ENCODE measurements at regions not wholly inside any gene's neighbourhood (a gene's known extent, or its start where the extent isn't known, plus 50 kb on each side); places are given as distances from the start of the nearest gene placed in this dataset.

DNA sequence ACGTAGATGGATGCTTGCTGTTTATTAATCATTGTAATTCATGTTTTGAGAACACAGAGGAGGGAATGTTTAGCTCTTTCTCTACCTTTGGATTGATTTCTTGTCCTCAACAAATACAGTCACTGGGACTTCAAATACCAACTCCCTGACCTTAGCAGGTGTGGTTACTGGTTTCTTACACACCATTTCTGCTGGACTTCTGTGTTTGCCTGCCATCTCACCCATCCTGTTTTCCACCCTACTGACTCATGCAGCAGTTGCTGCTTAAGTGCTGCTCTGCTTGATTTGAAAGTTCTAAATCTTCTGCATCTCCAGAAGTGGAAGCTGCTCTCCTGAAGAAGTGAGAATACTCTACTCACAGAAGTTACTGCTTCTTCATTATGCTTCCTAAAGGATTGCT, 170.3 kb downstream of the ZPLD1 start:
- no peak for DNase-seq (ENCODE audit: low spot score)

DNA sequence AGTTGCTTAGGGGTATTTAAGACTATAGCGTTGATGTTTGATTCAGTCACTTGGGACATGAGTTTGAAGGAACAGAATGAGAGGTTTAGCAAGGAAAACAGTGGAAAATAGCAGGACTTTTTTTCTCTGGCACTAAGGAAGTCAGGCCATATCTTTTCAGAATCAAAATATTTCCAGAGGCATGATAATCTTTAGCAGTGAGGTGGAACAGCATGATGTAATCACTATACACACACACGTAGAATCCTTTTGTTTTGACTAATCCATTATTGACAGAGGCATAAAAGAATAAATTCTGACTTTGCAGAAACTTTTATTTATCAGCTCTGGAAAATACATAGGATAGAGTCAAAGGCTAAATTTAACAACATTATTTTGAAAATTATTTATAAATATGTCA, 174.1 kb downstream of the ZPLD1 start:
- DNase-seq (ENCODE audit: low spot score): no peak

DNA sequence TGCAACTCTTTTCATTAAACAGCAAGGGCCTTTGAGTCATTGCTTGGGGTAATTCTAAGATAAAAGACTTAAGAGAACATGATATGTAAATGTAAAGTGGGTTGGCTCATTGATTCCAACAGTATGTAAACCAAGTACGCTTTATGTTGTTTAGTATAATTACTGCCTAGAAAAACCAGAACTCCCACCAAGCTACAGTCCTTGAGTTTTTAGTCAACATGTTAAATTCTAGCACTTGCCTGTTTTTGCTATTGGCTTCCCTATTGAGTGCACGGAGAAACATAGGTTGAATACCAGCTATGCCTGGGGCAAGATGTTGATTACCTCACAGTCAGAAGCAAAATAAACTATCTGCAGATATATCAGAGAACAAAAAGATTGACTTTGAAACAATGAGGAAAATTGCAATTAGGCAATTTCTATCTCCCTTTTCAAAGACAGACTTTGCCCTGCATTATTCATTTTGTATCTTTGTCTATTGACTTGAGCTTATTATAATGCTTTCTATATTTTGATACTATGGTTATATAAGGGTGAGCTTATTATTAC, 179.3 kb downstream of the ZPLD1 start:
- DNase-seq (ENCODE audit: low spot score): no peak

DNA sequence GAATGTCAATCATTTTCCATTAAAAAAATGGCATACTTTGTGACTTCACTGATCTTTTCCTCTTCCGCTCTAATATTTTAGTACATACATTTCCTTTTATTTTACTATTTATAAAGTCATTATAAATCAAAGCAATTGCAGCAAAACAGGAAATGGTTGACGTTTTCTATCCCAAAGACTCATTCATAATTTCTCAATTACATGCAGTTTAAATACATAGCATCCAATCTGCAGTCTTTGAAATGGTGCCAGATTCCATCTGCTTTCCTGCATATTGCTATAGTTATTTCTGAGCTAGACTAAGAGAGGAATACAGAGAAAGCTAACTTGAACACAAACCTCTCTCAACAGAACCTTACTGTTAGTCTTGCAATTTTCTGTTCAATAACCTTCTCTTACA, 179.8 kb downstream of the ZPLD1 start:
- no peak for DNase-seq (ENCODE audit: low spot score)

DNA sequence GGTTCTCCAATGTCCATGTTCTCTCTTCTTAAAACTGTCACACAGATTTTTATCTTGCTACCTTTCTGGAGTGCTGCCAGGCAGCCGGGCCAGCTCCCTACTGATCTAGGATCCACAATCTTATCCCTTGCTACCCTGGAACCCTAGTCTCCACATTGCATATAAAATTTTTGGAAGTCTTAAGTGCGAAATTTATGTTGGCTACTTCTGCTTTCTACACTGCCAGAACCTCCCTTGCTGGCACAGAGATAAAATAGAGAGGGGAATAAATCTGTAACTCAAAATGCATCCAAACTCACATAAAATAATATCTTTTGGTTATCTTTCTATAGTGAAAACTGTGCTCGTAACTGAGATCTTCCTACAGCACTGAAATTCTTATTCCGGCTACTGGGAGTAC, 182.6 kb downstream of the ZPLD1 start:
- no peak for DNase-seq (ENCODE audit: low spot score)

DNA sequence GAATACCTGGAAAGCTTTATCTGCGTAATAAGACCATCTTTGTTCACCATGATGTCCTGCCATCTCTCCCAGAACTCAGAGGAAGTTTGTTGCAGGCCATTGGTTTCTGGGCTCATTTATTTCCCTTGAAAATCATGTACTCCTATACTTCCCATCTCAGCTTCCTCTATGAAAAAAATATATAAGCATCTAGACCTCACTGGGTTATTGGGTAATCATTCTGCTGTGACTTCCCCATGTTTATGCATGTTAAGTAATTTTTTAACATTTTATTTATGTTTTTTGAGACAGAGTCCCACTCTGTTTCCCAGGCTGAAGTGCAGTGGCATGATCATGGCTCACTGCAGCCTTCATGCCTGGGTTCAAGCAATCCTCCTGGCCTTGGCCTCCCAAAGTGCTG, 184.5 kb downstream of the ZPLD1 start:
- no peak for DNase-seq (ENCODE audit: low spot score)

DNA sequence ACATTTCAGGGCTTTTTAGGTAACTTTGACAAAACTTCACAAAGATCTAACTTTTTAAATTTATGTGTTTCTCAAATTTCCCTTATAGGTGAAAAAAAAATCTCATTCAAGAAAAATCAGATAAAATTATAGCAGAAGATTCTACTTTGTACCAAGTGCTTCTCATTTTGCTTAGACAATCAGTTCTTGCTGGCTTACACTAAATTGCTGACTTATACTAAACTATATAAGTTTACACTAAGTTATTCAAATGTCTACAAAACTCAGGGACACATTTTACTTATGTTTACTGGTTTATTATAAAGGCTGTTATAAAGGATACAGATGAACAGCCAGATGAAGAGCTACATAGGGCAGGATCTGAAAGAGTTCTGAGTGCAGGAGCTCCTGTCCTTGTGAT, 195.1 kb downstream of the ZPLD1 start:
- no peak for DNase-seq (ENCODE audit: low spot score)

DNA sequence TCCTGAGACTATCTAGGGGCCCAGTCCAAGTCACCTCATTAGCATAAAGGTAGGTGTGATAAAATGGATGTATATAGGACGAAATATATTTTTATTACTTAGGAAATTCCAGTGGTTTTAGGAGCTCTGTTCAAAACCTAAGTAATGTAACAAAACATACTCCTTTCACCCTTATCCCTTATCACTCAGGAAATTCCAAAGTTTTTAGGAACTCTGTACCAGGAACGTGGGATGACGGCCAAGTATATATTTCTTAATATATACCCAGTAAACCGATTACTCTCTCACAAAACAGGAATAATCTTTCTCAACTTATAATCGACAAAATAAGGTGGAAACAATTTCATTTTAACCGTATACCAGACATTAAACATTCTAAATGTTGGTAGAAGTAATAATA, 195.7 kb downstream of the ZPLD1 start:
- DNase-seq (ENCODE audit: low spot score): no peak

DNA sequence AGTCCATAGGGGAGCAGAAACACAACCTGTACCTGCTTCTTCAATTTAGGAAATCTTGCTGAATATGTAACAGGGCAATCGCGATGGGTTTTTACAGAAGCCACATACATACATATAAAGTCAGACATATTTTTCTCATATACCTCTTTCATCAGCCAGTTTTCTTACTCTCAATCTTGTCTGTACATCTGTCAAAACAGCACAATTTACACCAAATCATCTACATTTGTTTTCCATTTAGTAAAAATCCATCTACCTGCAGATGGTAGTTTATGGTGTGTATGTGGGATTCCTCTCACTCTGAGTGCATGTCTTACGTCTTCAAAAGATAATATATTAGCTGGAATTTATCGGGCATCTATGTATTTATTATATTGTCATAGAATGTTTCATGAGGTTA, 208.7 kb downstream of the ZPLD1 start:
- DNase-seq (ENCODE audit: low spot score): no peak

DNA sequence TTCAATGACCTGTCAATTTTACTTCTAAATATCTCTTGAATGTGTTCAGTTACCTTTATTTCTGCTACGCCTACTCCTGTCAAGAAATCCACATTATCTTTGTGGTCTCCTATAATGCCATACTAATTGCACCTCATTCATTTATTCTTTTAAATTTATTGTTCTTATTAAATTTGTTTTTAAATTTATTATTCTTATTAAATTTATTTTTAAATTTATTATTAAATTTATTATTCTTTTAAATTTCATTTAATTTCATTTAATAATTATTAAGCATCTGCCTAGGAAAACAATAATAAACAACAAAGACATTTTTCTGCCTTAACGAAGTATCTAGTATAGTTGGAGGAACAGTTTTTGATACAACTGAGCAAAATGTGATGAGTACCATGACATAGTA, 211.7 kb downstream of the ZPLD1 start:
- no peak for DNase-seq (ENCODE audit: low spot score)

DNA sequence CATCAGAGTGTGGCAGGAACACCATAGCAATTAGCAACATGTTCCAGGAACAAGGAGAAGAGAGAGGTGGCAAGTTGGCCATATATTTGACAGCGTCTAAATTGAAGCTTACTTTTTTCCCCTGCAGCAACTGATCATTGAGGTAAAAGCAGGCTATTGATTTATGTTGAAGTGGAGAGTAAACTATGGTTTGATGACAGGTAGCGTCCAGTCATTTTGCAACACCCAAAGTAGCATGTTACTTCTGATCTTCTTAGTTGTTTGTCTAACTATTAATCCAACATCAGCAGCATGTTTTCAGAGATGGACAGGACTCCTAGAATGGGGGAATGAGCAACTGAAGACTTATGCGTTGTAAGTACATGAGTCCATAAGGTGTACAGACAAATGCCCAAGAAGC, 225.8 kb downstream of the ZPLD1 start:
- no peak for DNase-seq (ENCODE audit: low spot score)

DNA sequence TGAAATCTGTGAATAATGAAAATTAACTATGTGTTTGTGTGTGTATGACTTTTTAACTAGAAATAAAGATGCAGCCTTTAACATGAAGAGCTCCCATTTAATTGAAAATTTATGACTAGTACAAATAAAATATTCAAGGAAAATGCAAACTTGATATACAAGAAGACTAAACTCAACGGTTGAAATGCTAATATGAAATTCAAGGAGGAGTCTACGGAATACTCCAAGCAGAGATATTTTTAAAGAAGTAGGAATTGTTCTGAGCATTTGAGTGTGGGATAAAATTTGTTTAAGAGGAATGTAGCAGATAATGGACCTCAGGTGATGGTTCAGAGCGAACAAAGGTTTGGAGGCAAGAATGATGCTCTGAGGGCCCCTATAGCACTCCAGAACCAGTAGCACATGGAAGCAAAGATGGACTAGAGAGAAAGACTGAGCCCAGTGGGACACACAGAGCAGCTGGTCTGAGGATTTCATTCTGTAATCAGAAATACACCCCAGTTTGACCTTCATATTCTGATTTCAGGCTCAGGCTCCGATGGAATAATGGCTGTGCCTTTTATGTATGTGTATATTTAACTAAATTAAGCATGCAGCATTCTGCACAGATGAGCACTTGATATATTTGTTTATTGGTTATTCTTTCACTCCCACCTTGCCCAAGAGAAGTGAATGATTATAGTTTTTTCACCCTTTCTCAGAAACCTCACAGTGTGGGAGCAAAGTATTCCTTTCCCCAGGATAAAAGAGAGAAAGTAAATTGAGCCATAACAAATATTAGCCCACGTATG, 227.1 kb downstream of the ZPLD1 start:
- no peak for DNase-seq (ENCODE audit: low spot score)

DNA sequence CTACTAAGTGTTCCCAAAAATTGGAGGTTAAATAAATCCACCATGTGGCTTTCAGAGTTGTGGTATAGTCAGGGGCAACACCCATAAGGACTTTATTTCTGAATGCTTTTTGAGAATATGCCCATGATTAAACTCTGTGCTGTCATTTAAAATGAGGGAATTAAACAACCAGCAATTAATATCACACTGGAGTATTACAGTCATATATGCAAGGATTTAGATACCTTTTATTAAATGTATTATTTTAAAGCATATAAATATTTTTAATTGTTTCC, 227.6 kb downstream of the ZPLD1 start:
- DNase-seq (ENCODE audit: low spot score): no peak

DNA sequence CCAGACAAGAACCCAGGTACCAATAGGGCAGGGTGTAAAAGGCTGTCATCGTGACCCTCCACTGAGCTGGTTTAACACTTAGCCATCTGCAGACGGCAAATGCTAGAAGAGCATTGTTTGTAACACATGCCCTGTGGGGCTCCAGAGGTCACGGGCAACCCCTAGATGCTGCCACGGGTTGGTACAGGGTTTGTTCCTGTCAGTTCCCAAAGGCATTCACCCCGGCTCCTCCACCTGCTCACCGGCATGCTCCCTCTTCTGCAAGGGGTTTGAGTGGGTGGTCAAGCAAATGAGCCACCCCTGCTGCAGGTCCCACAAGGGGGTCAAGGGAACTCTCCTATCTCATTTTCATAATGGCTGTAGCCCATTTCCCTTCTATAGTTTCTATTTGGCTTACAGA, 229.3 kb downstream of the ZPLD1 start:
- DNase-seq (ENCODE audit: low spot score): no peak

DNA sequence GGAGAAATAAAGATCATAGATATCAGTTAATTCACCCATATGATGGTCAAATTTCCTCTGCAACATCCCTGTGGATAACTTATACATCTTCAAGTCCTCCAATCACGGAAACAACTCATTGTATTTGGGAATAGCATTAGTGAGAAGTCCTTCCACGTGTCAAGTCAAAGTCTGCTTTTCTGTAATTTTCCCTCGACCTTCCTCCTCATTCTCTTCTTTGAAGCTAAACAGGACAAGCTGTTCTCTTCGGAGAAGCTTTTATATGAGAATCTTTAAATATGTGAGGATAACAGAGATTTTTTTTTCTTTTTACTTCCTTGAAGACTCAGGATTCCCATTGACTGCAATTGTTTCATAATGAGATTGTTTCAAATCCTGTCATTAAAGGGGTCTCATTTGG, 230.4 kb downstream of the ZPLD1 start:
- no peak for DNase-seq (ENCODE audit: low spot score)

DNA sequence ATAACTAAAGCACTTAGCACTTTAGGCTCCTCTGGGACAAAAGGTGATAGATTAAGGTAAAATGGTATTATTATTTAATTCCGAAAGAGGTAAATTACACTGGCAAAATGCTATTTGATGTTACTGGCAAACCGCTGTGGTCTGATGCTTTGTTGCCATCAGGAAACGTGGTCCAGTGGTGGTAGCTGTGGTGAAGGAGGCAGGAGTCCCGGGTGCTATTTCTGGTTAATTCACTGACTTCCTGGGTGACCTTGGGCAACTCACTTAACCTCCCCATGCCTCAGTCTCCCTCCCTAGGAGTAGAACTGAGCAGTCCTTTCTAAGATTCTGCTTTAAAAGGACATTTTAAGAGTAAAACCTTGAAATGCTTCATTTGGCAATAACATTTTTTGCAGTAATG, 233.4 kb downstream of the ZPLD1 start:
- no peak for DNase-seq (ENCODE audit: low spot score)

DNA sequence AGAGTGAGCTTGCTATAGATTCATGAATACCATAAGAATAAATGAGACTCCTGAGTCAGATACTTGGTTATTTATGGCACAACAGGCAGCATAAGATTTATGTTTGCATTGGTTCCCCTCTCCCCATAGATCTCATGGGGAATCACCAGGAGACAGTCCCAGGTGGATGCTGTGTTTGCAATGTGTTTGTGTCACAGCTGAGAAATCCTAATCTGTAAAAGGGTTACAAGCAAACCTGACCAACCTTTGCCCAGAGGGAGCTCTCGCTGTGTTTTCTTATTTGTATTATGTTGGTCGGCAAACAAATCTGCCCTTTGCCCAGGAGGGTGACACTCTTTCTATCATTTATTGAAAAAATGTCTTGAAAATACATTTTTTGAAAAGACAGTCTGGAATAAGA, 236.2 kb downstream of the ZPLD1 start:
- DNase-seq (ENCODE audit: low spot score): no peak

DNA sequence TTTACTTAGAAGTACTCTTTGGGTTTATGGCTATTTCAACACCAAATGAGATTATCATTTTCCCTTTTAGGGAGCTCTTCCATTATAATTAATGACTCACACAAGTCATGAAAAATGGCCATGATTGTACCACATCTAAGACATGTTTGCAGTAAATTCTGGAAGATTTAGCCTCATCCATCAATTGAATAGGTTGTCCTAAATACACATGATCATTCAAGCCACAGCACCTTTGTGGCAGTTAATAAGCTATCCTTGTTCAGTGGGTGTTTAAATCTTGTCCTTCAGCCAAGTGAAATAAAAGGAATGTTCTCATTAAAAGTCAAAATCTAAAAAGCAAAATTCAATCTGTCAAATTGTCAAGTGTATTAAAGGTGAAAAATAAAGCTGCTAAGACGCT, 237.5 kb downstream of the ZPLD1 start:
- DNase-seq (ENCODE audit: low spot score): no peak

DNA sequence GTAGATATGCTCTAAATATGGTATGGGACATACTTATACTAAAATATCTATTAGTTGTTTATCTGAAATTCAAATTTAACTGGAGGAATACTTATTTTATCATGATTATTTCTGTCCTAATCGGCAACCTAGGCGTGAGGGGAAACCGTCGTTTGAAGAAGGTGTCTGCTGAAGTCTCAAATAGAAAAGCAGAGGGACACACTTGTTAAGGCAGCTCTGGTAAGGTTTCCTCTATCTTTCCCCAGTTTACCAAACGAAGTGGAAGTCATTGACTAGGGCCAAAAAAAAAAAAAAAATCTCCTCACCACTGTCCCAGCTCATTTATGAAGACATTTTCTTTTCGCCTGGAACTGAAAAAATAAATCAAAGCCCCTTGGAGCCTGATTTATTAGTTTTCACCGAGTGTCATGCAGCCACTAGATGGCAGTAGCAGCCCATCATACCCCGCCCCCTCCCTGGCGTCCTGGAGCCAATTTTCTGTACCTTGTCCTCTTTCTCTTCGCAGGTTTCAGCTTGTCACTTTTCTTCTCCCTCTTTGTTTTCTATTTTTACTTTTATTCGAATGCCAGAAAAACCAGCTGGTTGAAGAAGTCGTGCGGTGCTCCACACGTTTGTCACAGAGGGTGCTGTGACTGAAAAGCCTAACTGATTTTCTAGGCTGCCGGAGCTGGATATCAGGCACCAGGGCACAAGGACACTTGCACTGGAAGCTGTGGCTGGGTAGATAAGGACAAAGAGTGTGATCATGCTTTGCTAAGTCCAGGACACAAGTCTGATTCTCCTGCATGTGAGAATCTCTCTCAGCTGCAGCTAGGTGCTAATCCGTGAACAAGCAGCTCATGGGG, 238.7 kb downstream of the ZPLD1 start:
- DNase-seq (ENCODE audit: low spot score): peak; percentile 84

DNA sequence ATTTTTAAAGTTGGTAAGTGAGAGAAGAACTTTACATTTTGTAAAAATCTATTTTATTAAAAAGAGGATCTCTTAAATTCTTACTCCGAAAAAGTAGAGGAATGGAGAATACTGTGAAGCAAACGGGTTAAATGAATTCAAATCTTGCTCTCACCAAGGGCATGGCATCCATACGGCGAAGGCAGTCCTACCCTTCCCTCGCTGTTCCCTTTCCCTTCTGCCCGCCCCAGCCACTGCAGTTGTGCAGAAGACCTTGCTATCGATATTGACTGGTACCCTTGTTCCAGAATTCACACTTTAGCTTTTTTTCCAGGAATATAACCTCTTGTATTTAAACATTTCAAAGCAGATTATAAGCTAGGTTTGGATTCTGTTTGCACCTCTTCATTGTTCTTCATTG, 239.5 kb downstream of the ZPLD1 start:
- DNase-seq (ENCODE audit: low spot score): no peak

DNA sequence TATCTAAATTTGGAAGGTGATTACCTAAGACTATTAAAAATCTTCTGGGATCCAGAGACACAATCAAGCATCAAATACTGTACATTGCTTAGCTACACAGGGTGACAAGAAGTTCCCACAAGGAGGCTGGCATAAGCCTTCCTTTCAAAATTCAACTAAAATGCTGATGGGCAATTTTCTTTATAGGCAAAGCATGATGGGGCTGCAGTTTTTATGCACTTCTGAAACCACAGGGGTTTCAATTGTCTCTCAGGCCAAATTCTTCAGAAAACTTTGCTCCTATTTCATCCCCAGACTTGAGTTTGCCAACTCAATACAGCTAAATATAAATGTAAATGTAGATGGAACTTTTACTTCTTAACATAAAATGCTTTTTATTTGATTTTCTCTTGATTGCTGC, 241.6 kb downstream of the ZPLD1 start:
- DNase-seq (ENCODE audit: low spot score): no peak

DNA sequence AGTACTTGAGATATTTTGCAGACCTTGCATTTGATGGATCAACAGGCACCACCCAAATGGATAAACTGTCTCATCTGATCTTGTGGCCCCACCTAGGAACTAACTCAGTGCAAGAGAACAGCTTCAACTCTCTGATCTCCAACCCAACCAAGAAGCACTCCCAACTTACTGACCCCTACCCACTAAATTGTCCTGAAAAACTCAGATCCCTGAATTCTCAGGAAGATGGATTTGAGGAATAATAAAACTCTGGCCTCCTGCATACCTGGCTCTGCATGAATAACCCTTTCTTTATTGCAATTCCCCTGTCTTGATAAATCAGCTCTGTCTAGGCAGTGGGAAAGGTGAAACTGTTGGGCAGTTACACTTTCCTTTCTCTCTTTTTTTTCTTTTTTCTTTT, 247.9 kb downstream of the ZPLD1 start:
- DNase-seq (ENCODE audit: low spot score): no peak

DNA sequence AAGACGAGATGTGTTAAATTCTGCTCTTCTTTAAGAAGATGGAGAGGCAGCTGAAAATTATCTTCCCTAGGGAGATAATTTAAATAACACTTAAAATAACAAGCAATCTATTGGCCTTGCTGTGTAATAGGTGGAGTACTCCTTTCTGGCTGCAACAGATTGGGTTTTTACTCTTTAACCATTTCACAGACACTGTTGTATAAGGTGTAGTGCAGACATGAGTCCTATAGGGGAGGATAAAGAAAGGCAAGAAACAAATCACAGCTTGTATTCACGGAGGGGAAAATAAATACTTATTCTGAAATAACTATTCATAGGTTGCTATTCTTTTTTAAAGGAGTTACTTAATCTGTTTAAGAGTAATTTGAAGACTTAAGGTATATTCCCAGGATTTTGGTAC, 252.0 kb downstream of the ZPLD1 start:
- DNase-seq (ENCODE audit: low spot score): no peak

All from ecto neural progenitor cell (in vitro differentiated cells).